Endodermal cell (in vitro differentiated cells): ENCODE measurements at regions not wholly inside any gene's neighbourhood (a gene's known extent, or its start where the extent isn't known, plus 50 kb on each side); places are given as distances from the start of the nearest gene placed in this dataset.

Experiments
- DNase-seq: peaks from one replicate; pipeline ENCODE4 v3.0.0-alpha.2; 2017
- H3K27ac ChIP-seq: 2 replicates; pipeline ENCODE4 v1.5.1; 2013; ENCODE audit warnings: mild to moderate bottlenecking, low read depth, low read length, moderate library complexity
- H3K27me3 ChIP-seq: 2 replicates; pipeline ENCODE4 v1.6.1; 2013; ENCODE audit warnings: mild to moderate bottlenecking, low read length, moderate library complexity; ENCODE audit not compliant: insufficient read depth, control insufficient read depth, poor library complexity, severe bottlenecking
- H3K36me3 ChIP-seq: 2 replicates; pipeline ENCODE4 v1.7.0; 2013; ENCODE audit warnings: mild to moderate bottlenecking, low read length, moderate library complexity; ENCODE audit not compliant: control insufficient read depth, insufficient read depth
- H3K4me1 ChIP-seq: one replicate; pipeline ENCODE4 v1.7.0; 2013; ENCODE audit warnings: low read length; ENCODE audit not compliant: control insufficient read depth, insufficient read depth
- H3K4me3 ChIP-seq: 2 replicates; pipeline ENCODE4 v1.5.1; 2013; ENCODE audit warnings: mild to moderate bottlenecking, low read length, moderate library complexity
- H3K9ac ChIP-seq: 2 replicates; pipeline ENCODE4 v1.6.1; 2013; ENCODE audit warnings: mild to moderate bottlenecking, low read length, moderate library complexity; ENCODE audit not compliant: poor library complexity, severe bottlenecking; ENCODE audit errors: extremely low read depth
- H3K9me3 ChIP-seq: 2 replicates; pipeline ENCODE4 v1.6.1; 2013; ENCODE audit warnings: mild to moderate bottlenecking, low read length, moderate library complexity; ENCODE audit not compliant: control insufficient read depth
- H3K27ac Mint-ChIP-seq: 2 replicates; pipeline ENCODE4 v1.8.0; 2020; ENCODE audit warnings: mixed read lengths
- H3K27me3 Mint-ChIP-seq: 2 replicates; pipeline ENCODE4 v1.8.0; 2021; ENCODE audit warnings: mild to moderate bottlenecking, mixed read lengths; ENCODE audit not compliant: insufficient read depth
- H3K36me3 Mint-ChIP-seq: 2 replicates; pipeline ENCODE4 v1.8.0; 2020; ENCODE audit warnings: low read depth, mixed read lengths
- H3K4me1 Mint-ChIP-seq: 2 replicates; pipeline ENCODE4 v1.8.0; 2020; ENCODE audit warnings: mixed read lengths
- H3K4me3 Mint-ChIP-seq: 2 replicates; pipeline ENCODE4 v1.8.0; 2020; ENCODE audit warnings: mild to moderate bottlenecking, moderate library complexity, mixed read lengths
- H3K9me3 Mint-ChIP-seq: 2 replicates; pipeline ENCODE4 v1.8.0; 2020; ENCODE audit warnings: mild to moderate bottlenecking, mixed read lengths
- CTCF ChIP-seq: fragments of 200-600 bp; sonication (generic); conservative IDR thresholded peaks from 2 replicates; pipeline ENCODE4 v1.5.0; 2021; ENCODE audit warnings: antibody characterized with exemption, mild to moderate bottlenecking
- WGBS, 2 experiments: methylation state at CpG; one replicate each; pipeline versions ENCODE4 v1.1.5 to v1.1.7; 2013; ENCODE audit warnings: missing lambda C conversion rate in 2 of 2, mixed read lengths in 1 of 2; ENCODE audit not compliant: insufficient coverage in 1 of 2, insufficient read length in 1 of 2; 5-methylcytosine and 5-hydroxymethylcytosine counted together

- no peak overlapping the region for H3K4me3 ChIP-seq
- Mint-ChIP-seq H3K9me3 (no peaks in the 10 kb centered on the region), H3K4me3 (no peak overlapping the region), H3K36me3 (no peaks in the 10 kb centered on the region), H3K4me1 (no peaks in the 10 kb centered on the region), H3K27me3 (no peaks in the 10 kb centered on the region), H3K27ac (no peak overlapping the region)
- no peaks in the 10 kb centered on the region for H3K4me1 ChIP-seq
- H3K36me3 ChIP-seq = no peaks in the 10 kb centered on the region
- TF ChIP-seq CTCF = no peak
- H3K27ac ChIP-seq = no peak overlapping the region
- DNase-seq = no peak
- H3K27me3 ChIP-seq = no peaks in the 10 kb centered on the region
- WGBS, 2 experiments = 94% methylated on average over 2 of the region's 3 CpGs; no CpG with 5 or more reads in 1 of the 2 experiments
- no peak overlapping the region for H3K9ac ChIP-seq
- H3K9me3 ChIP-seq = no peaks in the 10 kb centered on the region
Observed at GRCh38 chr5:30880514-30880913, 313.0 kb upstream of the CDH6 start.

- no peak for TF ChIP-seq CTCF
- Mint-ChIP-seq H3K36me3 (no peaks in the 10 kb centered on the region), H3K27ac (no peak overlapping the region), H3K27me3 (no peaks in the 10 kb centered on the region), H3K4me3 (no peak overlapping the region), H3K9me3 (no peaks in the 10 kb centered on the region), H3K4me1 (no peaks in the 10 kb centered on the region)
- DNase-seq = no peak
- no peaks in the 10 kb centered on the region for H3K36me3 ChIP-seq
- H3K4me1 ChIP-seq = no peaks in the 10 kb centered on the region
- no peaks in the 10 kb centered on the region for H3K27me3 ChIP-seq
- H3K27ac ChIP-seq = no peak overlapping the region
- no peak overlapping the region for H3K4me3 ChIP-seq
- WGBS, 2 experiments = no CpG with 5 or more reads among the region's 2 CpGs
- no peak overlapping the region for H3K9ac ChIP-seq
- H3K9me3 ChIP-seq = no peaks in the 10 kb centered on the region
Observed at GRCh38 chr5:30879887-30880286, 313.6 kb upstream of the CDH6 start.

- Mint-ChIP-seq H3K4me3 (no peak overlapping the region), H3K36me3 (no peaks in the 10 kb centered on the region), H3K27me3 (no peaks in the 10 kb centered on the region), H3K4me1 (no peaks in the 10 kb centered on the region), H3K27ac (no peak overlapping the region), H3K9me3 (no peaks in the 10 kb centered on the region)
- H3K36me3 ChIP-seq = no peaks in the 10 kb centered on the region
- no peak for DNase-seq
- no peak overlapping the region for H3K4me3 ChIP-seq
- H3K9me3 ChIP-seq = no peaks in the 10 kb centered on the region
- no peak overlapping the region for H3K27ac ChIP-seq
- no peak for TF ChIP-seq CTCF
- no peaks in the 10 kb centered on the region for H3K27me3 ChIP-seq
- H3K9ac ChIP-seq = no peak overlapping the region
- 92% methylated on average over 1 of the region's 1 CpG; no CpG with 5 or more reads in 1 of the 2 experiments for WGBS, 2 experiments
- H3K4me1 ChIP-seq = no peaks in the 10 kb centered on the region
Observed at GRCh38 chr5:30878746-30879145, 314.7 kb upstream of the CDH6 start.
